ENCODE measurements at regions not wholly inside any gene's neighbourhood (a gene's known extent, or its start where the extent isn't known, plus 50 kb on each side); places are given as distances from the start of the nearest gene placed in this dataset.

DNA sequence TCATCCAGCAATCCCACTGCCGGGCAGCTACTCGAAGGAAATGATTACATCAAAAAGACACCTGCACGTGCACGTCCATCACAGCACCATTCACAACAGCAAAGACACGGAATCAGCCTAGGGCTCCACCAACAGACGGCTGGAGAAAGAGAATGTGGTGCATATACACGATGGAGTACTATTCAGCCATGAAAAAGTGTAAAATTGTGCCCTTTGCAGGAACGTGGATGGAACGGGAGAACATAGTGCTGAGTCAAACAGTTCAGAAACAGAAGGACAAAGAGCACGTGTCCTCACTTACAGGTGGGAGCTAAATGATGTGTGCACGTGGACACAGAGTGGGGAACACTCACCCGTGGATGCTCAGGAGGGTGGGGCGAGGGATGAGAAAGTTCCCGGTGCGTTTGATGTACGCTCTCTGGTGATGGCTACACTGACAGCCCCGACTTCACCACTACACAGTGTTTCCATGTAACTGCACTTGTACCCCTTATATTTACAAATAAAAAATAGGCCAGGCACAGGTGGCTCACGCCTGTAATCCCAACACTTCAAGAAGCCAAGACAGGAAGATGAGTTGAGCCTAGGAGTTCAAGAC is 92.0 kb downstream of the PDGFA start:
- no peak for TF ChIP-seq POLR2A (IDR thresholded peaks at IDR 0.05)
- TF ChIP-seq, protein P1, sequence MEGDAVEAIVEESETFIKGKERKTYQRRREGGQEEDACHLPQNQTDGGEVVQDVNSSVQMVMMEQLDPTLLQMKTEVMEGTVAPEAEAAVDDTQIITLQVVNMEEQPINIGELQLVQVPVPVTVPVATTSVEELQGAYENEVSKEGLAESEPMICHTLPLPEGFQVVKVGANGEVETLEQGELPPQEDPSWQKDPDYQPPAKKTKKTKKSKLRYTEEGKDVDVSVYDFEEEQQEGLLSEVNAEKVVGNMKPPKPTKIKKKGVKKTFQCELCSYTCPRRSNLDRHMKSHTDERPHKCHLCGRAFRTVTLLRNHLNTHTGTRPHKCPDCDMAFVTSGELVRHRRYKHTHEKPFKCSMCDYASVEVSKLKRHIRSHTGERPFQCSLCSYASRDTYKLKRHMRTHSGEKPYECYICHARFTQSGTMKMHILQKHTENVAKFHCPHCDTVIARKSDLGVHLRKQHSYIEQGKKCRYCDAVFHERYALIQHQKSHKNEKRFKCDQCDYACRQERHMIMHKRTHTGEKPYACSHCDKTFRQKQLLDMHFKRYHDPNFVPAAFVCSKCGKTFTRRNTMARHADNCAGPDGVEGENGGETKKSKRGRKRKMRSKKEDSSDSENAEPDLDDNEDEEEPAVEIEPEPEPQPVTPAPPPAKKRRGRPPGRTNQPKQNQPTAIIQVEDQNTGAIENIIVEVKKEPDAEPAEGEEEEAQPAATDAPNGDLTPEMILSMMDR (IDR thresholded peaks at IDR 0.05), result no peak

Measured in heart left ventricle (tissue), 13 donors.